WTC11 (cell line): ENCODE measurements at regions not wholly inside any gene's neighbourhood (a gene's known extent, or its start where the extent isn't known, plus 50 kb on each side); places are given as distances from the start of the nearest gene placed in this dataset.
"Not testable (repeated sequence)": the region's sequence is repeated elsewhere in the genome, so short reads cannot be mapped to it uniquely, and the experiment has no call there.

Experiments used
- ATF2 ChIP-seq: sonication (generic); formaldehyde crosslinking; IDR thresholded peaks from 2 replicates; pipeline ENCODE4 v1.8.1; 2022; ENCODE audit warnings: low read depth, missing genetic modification reagents, borderline replicate concordance
- ATF3 ChIP-seq: sonication (generic); formaldehyde crosslinking; conservative IDR thresholded peaks from 2 replicates; pipeline ENCODE4 v1.8.1; 2022; ENCODE audit warnings: mild to moderate bottlenecking, missing genetic modification reagents
- CTCF ChIP-seq: fragments of 200-600 bp; IDR thresholded peaks from 2 replicates; pipeline ENCODE4 v1.8.0; 2022; ENCODE audit warnings: antibody characterized with exemption
- E2F5 ChIP-seq: sonication (generic); formaldehyde crosslinking; IDR thresholded peaks from 2 replicates; pipeline ENCODE4 v1.8.1; 2022; ENCODE audit warnings: mild to moderate bottlenecking, moderate library complexity, missing genetic modification reagents
- FOXP1 ChIP-seq: sonication (generic); formaldehyde crosslinking; IDR thresholded peaks from 2 replicates; pipeline ENCODE4 v1.8.0; 2022; ENCODE audit warnings: missing genetic modification reagents, mild to moderate bottlenecking, moderate library complexity, borderline replicate concordance
- FOXP4 ChIP-seq: sonication (generic); formaldehyde crosslinking; IDR thresholded peaks from 2 replicates; pipeline ENCODE4 v1.8.0; 2022; ENCODE audit warnings: mild to moderate bottlenecking, missing genetic modification reagents
- MLX ChIP-seq: sonication (generic); formaldehyde crosslinking; IDR thresholded peaks from 2 replicates; pipeline ENCODE4 v1.8.1; 2023; ENCODE audit warnings: mild to moderate bottlenecking, missing genetic modification reagents, moderate library complexity
- USF1 ChIP-seq: sonication (generic); formaldehyde crosslinking; IDR thresholded peaks from 2 replicates; pipeline ENCODE4 v1.8.0; 2022; ENCODE audit warnings: mild to moderate bottlenecking, missing genetic modification reagents
- ZNF121 ChIP-seq: sonication (generic); formaldehyde crosslinking; IDR thresholded peaks from 2 replicates; pipeline ENCODE4 v1.8.0; 2023; ENCODE audit warnings: missing genetic modification reagents
- ZNF416 ChIP-seq: fragments of 250-450 bp; sonication (Bioruptor Pico); IDR thresholded peaks from 2 replicates; pipeline ENCODE4 v1.9.0; 2021; ENCODE audit warnings: mild to moderate bottlenecking, inconsistent platforms

GRCh38 chr2:235443580-235443979 lies 50.3 kb upstream of the AGAP1 start:
- TF ChIP-seq CTCF; ATF2 (CRISPR knock-in tag); USF1 (CRISPR knock-in tag); FOXP1 (CRISPR knock-in tag); MLX (CRISPR knock-in tag); ZNF416 (CRISPR knock-in tag); ZNF121 (CRISPR knock-in tag); FOXP4; E2F5; ATF3 (CRISPR knock-in tag): not testable (repeated sequence)
